IMR-90 (cell line): ENCODE measurements at regions not wholly inside any gene's neighbourhood (a gene's known extent, or its start where the extent isn't known, plus 50 kb on each side); places are given as distances from the start of the nearest gene placed in this dataset.

Experiments used
- ATAC-seq: fragments of 200-7000 bp; cut with Tn5 transposase; 2 replicates; pipeline ENCODE4 v1.9.1; 2020; ENCODE audit warnings: low read depth, mild to moderate bottlenecking, moderate library complexity
- BruUV-seq: library from RNA; stranded (reverse); fragments of 400-500 nt; replicated peaks from 2 replicates; lab custom pipeline; 2021; lab: Mats Ljungman, UMichigan
- CTCF ChIA-PET: fragments of 300-600 bp; formaldehyde crosslinking; extraction: SDS; loops from one replicate; lab custom pipeline; 2021; ENCODE audit warnings: antibody characterized with exemption; lab: Yijun Ruan, JAX
- POLR2A ChIA-PET: fragments of 300-600 bp; sonication (Branson Sonifier 250); formaldehyde crosslinking; loops from one replicate; lab custom pipeline; 2022; ENCODE audit warnings: antibody characterized with exemption; ENCODE audit not compliant: unreplicated experiment; lab: Charles Lee
- DNase-seq: peaks from one replicate; pipeline ENCODE4 v3.0.0; 2013
- H2AFZ ChIP-seq: replicated peaks from 2 replicates; pipeline ENCODE3; 2013; ENCODE audit warnings: low read length, mild to moderate bottlenecking; ENCODE audit not compliant: poor library complexity
- H2AK5ac ChIP-seq: 2 replicates; pipeline ENCODE4 v1.6.1; 2013; ENCODE audit warnings: low read depth, low read length, inconsistent platforms
- H2AK9ac ChIP-seq: replicated peaks from 2 replicates; pipeline ENCODE3; 2013; ENCODE audit warnings: mild to moderate bottlenecking, low read depth, low read length, moderate library complexity; ENCODE audit not compliant: poor library complexity
- H2BK120ac ChIP-seq: 2 replicates; pipeline ENCODE4 v1.6.1; 2013; ENCODE audit warnings: low read depth, low read length, inconsistent platforms
- H2BK15ac ChIP-seq: 3 replicates; pipeline ENCODE4 v1.6.1; 2013; ENCODE audit warnings: low read depth, low read length, inconsistent platforms
- H2BK20ac ChIP-seq: 2 replicates; pipeline ENCODE4 v1.6.1; 2013; ENCODE audit warnings: low read depth, mild to moderate bottlenecking, inconsistent platforms, low read length, moderate library complexity
- H2BK5ac ChIP-seq: 2 replicates; pipeline ENCODE4 v1.6.1; 2013; ENCODE audit warnings: mild to moderate bottlenecking, low read depth, low read length, inconsistent platforms; ENCODE audit not compliant: poor library complexity, severe bottlenecking
- H3K14ac ChIP-seq: replicated peaks from 2 replicates; pipeline ENCODE4 v1.6.1; 2013; ENCODE audit warnings: low read depth, low read length, inconsistent platforms
- H3K18ac ChIP-seq: 2 replicates; pipeline ENCODE4 v1.6.1; 2013; ENCODE audit warnings: low read depth, low read length, control low read depth
- H3K23ac ChIP-seq: 2 replicates; pipeline ENCODE4 v1.6.1; 2013; ENCODE audit warnings: low read depth, low read length, inconsistent platforms
- H3K27ac ChIP-seq: 2 replicates; pipeline ENCODE4 v1.5.1; 2013; ENCODE audit warnings: mild to moderate bottlenecking, control low read depth, low read length; ENCODE audit not compliant: insufficient read depth
- H3K27me3 ChIP-seq: 2 replicates; pipeline ENCODE4 v1.6.1; 2013; ENCODE audit warnings: low read length; ENCODE audit not compliant: control insufficient read depth, insufficient read depth
- H3K36me3 ChIP-seq: 2 replicates; pipeline ENCODE4 v1.6.1; 2013; ENCODE audit warnings: low read length, mixed read lengths; ENCODE audit not compliant: control insufficient read depth, insufficient read depth
- H3K4ac ChIP-seq: 2 replicates; pipeline ENCODE4 v1.6.1; 2013; ENCODE audit warnings: low read depth, low read length, inconsistent platforms
- H3K4me1 ChIP-seq: 2 replicates; pipeline ENCODE4 v1.6.1; 2013; ENCODE audit warnings: low read length, mixed read lengths; ENCODE audit not compliant: control insufficient read depth, insufficient read depth
- H3K4me2 ChIP-seq: 2 replicates; pipeline ENCODE4 v1.6.1; 2013; ENCODE audit warnings: low read depth, mild to moderate bottlenecking, control low read depth, low read length, moderate library complexity
- H3K4me3 ChIP-seq: 2 replicates; pipeline ENCODE4 v1.5.1; 2013; ENCODE audit warnings: low read depth, mild to moderate bottlenecking, control low read depth, low read length, moderate library complexity; ENCODE audit not compliant: insufficient read depth
- H3K56ac ChIP-seq: 2 replicates; pipeline ENCODE4 v1.6.1; 2013; ENCODE audit warnings: low read length, inconsistent platforms; ENCODE audit not compliant: insufficient read depth; ENCODE audit errors: extremely low read depth
- H3K79me1 ChIP-seq, 2 experiments: 2 replicates each; pipeline ENCODE4 v1.6.1; 2013; ENCODE audit warnings: low read length in 2 of 2, inconsistent platforms in 1 of 2, low read depth in 1 of 2
- H3K9ac ChIP-seq: 2 replicates; pipeline ENCODE4 v1.6.1; 2013; ENCODE audit warnings: low read depth, low read length, control low read depth
- H3K9me1 ChIP-seq: 2 replicates; pipeline ENCODE4 v1.6.1; 2013; ENCODE audit warnings: low read length, inconsistent platforms; ENCODE audit not compliant: insufficient read depth
- H3K9me3 ChIP-seq: 2 replicates; pipeline ENCODE4 v1.6.1; 2013; ENCODE audit warnings: low read length; ENCODE audit not compliant: control insufficient read depth, insufficient read depth
- H4K20me1 ChIP-seq: 2 replicates; pipeline ENCODE4 v1.6.1; 2013; ENCODE audit warnings: low read length, inconsistent platforms; ENCODE audit not compliant: insufficient read depth
- H4K5ac ChIP-seq: 2 replicates; pipeline ENCODE4 v1.6.1; 2013; ENCODE audit warnings: mild to moderate bottlenecking, low read depth, low read length, control low read depth
- H4K8ac ChIP-seq, 2 experiments: 2 replicates each; pipeline ENCODE4 v1.6.1; 2013; ENCODE audit warnings: low read depth in 2 of 2, low read length in 2 of 2, control low read depth in 1 of 2, inconsistent platforms in 1 of 2
- H4K91ac ChIP-seq: 2 replicates; pipeline ENCODE4 v1.6.1; 2013; ENCODE audit warnings: low read depth, low read length, inconsistent platforms; ENCODE audit not compliant: insufficient read depth
- BHLHE40 ChIP-seq: fragments of 150-350 bp; IDR thresholded peaks from 2 replicates; pipeline ENCODE4 v1.6.1; 2016; ENCODE audit warnings: mild to moderate bottlenecking, low read depth, low read length
- CEBPB ChIP-seq: IDR thresholded peaks from 2 replicates; pipeline ENCODE4 v1.6.1; 2012; ENCODE audit warnings: low read depth, low read length, improper control_type of control experiment
- CHD1 ChIP-seq: IDR thresholded peaks from 2 replicates; pipeline ENCODE4 v1.6.1; 2012; ENCODE audit warnings: low read depth, low read length, improper control_type of control experiment
- FOS ChIP-seq: fragments of 150-350 bp; IDR thresholded peaks from 2 replicates; pipeline ENCODE4 v1.6.1; 2016; ENCODE audit warnings: low read depth, low read length
- MAFK ChIP-seq: IDR thresholded peaks from 2 replicates; pipeline ENCODE4 v1.6.1; 2012; ENCODE audit warnings: low read depth, low read length, improper control_type of control experiment
- MAZ ChIP-seq: IDR thresholded peaks from 2 replicates; pipeline ENCODE4 v1.6.1; 2012; ENCODE audit warnings: low read depth, mild to moderate bottlenecking, low read length, improper control_type of control experiment, moderate library complexity, borderline replicate concordance
- MXI1 ChIP-seq: IDR thresholded peaks from 2 replicates; pipeline ENCODE4 v1.6.1; 2012; ENCODE audit warnings: low read depth, mild to moderate bottlenecking, low read length, moderate library complexity, borderline replicate concordance
- NFE2L2 ChIP-seq: fragments of 150-350 bp; IDR thresholded peaks from 2 replicates; pipeline ENCODE4 v1.6.1; 2016; ENCODE audit warnings: low read depth, mild to moderate bottlenecking, low read length
- POLR2A ChIP-seq: IDR thresholded peaks from 2 replicates; pipeline ENCODE4 v1.6.1; 2012; ENCODE audit warnings: mild to moderate bottlenecking, low read depth, low read length
- RAD21 ChIP-seq: IDR thresholded peaks from 2 replicates; pipeline ENCODE4 v1.6.1; 2012; ENCODE audit warnings: low read length, improper control_type of control experiment
- RCOR1 ChIP-seq: IDR thresholded peaks from 2 replicates; pipeline ENCODE4 v1.6.1; 2012; ENCODE audit warnings: mild to moderate bottlenecking, low read length, improper control_type of control experiment; ENCODE audit not compliant: insufficient replicate concordance
- RFX5 ChIP-seq: IDR thresholded peaks from 2 replicates; pipeline ENCODE4 v1.8.0; 2012; ENCODE audit warnings: low read depth, mild to moderate bottlenecking, low read length, moderate library complexity
- SMC3 ChIP-seq: fragments of 150-350 bp; IDR thresholded peaks from 2 replicates; pipeline ENCODE4 v1.6.1; 2016; ENCODE audit warnings: low read depth, mild to moderate bottlenecking, antibody characterized with exemption, low read length, moderate library complexity
- WGBS, 2 experiments: methylation state at CpG; one replicate each; pipeline versions ENCODE4 v1.1.5 to v1.1.7; 2013; ENCODE audit warnings: missing lambda C conversion rate in 2 of 2; ENCODE audit not compliant: insufficient read length in 1 of 2; ENCODE audit errors: extremely low coverage in 2 of 2; 5-methylcytosine and 5-hydroxymethylcytosine counted together
- dilution Hi-C: fragments of 300-500 bp; cut with HindIII; formaldehyde crosslinking; loops from one replicate; pipeline ENCODE4 v1.14.3; 2018; ENCODE audit warnings: low sequenced_read_pairs; ENCODE audit not compliant: unreplicated experiment
- in situ Hi-C: fragments of 300-500 bp; cut with MboI; formaldehyde crosslinking; loops from 3 replicates; pipeline ENCODE4 v1.14.3; 2019; ENCODE audit warnings: low sequenced_read_pairs, inconsistent platforms, mixed read lengths
- intact Hi-C: fragments of 100-400 bp; cut with micrococcal nuclease; formaldehyde crosslinking; loops from 2 replicates; pipeline ENCODE4 v1.10.0; 2022
- TF ChIP-seq, protein P1 (sequence below): conservative IDR thresholded peaks from 2 replicates; pipeline ENCODE4 v1.5.1; 2012; ENCODE audit warnings: mild to moderate bottlenecking, low read depth, low read length, improper control_type of control experiment
- TF ChIP-seq, protein P2 (sequence below): fragments of 150-350 bp; IDR thresholded peaks from 2 replicates; pipeline ENCODE4 v1.6.1; 2016; ENCODE audit warnings: low read depth, mild to moderate bottlenecking, low read length, moderate library complexity, borderline replicate concordance
- TF ChIP-seq, protein P3 (sequence below): fragments of 150-350 bp; IDR thresholded peaks from 2 replicates; pipeline ENCODE4 v1.6.1; 2017; ENCODE audit warnings: mild to moderate bottlenecking, antibody characterized with exemption, low read length, low read depth

DNA sequence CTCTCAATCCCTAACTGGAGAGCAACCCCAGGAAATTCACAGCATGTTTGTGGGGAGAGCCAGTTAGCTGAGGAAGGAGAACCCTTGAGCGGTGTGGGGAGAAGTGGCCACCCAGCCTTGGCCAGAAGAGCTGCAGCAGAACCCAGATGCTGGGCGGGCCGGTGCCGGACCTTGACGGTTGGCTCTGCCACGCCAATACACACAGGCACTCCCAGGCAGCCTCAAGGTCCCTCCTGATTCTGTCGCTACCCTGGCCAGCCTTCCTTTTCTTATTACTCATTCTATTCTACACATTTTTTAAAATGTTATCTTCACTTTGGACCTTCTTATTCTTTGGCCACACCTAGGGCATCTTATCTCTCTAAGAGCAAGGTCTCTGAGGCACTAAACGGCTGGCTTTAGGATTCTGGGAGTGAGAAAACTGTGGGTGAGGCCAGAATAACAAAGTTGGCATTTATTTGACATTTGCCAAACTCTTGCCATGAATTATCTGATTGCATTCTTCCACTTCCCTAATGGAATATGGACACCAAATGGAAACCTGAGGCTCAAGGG, 50.4 kb upstream of the GPR37L1 start:
- intact Hi-C loops (no loop called here), dilution Hi-C loops (no loop called here), in situ Hi-C loops (no loop called here)
- no peak overlapping the region for H4K5ac ChIP-seq
- H3K56ac ChIP-seq, result no peak overlapping the region
- no peaks in the 10 kb centered on the region for H3K36me3 ChIP-seq
- no peaks in the 10 kb centered on the region for H3K27me3 ChIP-seq
- BruUV-seq, result no TSS peak
- POLR2A ChIA-PET, result no interaction called here
- H3K9me3 ChIP-seq, result no peaks in the 10 kb centered on the region
- H3K18ac ChIP-seq, result no peak overlapping the region
- H3K4me2 ChIP-seq, result no peak overlapping the region
- H4K91ac ChIP-seq, result no peak overlapping the region
- ATAC-seq (no peak), DNase-seq (no peak)
- H2AK9ac ChIP-seq, result no peak overlapping the region
- 0 out of 2 replicates have a peak overlapping the region, but pooled peaks have one; percentile 33 for H2AK5ac ChIP-seq
- H3K14ac ChIP-seq, result no peak overlapping the region
- H3K4ac ChIP-seq, result no peak overlapping the region
- no peak overlapping the region for H2AFZ ChIP-seq
- no peak for TF ChIP-seq SMC3
- TF ChIP-seq CHD1, result no peak
- no peak for TF ChIP-seq RAD21
- TF ChIP-seq, protein P1, sequence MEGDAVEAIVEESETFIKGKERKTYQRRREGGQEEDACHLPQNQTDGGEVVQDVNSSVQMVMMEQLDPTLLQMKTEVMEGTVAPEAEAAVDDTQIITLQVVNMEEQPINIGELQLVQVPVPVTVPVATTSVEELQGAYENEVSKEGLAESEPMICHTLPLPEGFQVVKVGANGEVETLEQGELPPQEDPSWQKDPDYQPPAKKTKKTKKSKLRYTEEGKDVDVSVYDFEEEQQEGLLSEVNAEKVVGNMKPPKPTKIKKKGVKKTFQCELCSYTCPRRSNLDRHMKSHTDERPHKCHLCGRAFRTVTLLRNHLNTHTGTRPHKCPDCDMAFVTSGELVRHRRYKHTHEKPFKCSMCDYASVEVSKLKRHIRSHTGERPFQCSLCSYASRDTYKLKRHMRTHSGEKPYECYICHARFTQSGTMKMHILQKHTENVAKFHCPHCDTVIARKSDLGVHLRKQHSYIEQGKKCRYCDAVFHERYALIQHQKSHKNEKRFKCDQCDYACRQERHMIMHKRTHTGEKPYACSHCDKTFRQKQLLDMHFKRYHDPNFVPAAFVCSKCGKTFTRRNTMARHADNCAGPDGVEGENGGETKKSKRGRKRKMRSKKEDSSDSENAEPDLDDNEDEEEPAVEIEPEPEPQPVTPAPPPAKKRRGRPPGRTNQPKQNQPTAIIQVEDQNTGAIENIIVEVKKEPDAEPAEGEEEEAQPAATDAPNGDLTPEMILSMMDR, result no peak
- no peak for TF ChIP-seq RCOR1
- no peak for TF ChIP-seq CEBPB
- TF ChIP-seq, protein P2, sequence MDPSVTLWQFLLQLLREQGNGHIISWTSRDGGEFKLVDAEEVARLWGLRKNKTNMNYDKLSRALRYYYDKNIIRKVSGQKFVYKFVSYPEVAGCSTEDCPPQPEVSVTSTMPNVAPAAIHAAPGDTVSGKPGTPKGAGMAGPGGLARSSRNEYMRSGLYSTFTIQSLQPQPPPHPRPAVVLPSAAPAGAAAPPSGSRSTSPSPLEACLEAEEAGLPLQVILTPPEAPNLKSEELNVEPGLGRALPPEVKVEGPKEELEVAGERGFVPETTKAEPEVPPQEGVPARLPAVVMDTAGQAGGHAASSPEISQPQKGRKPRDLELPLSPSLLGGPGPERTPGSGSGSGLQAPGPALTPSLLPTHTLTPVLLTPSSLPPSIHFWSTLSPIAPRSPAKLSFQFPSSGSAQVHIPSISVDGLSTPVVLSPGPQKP, result no peak
- no peak for TF ChIP-seq MXI1
- TF ChIP-seq BHLHE40, result no peak
- no peak for TF ChIP-seq NFE2L2
- TF ChIP-seq FOS, result no peak
- no peak for TF ChIP-seq MAFK
- TF ChIP-seq POLR2A, result no peak
- TF ChIP-seq, protein P3, sequence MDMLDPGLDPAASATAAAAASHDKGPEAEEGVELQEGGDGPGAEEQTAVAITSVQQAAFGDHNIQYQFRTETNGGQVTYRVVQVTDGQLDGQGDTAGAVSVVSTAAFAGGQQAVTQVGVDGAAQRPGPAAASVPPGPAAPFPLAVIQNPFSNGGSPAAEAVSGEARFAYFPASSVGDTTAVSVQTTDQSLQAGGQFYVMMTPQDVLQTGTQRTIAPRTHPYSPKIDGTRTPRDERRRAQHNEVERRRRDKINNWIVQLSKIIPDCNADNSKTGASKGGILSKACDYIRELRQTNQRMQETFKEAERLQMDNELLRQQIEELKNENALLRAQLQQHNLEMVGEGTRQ, result no peak
- TF ChIP-seq MAZ, result no peak
- TF ChIP-seq RFX5, result no peak
- no peak overlapping the region for H3K4me3 ChIP-seq
- H3K27ac ChIP-seq, result no peak overlapping the region
- no peak overlapping the region for H4K8ac ChIP-seq
- H2BK20ac ChIP-seq, result no peak overlapping the region
- no peak overlapping the region for H2BK120ac ChIP-seq
- H2BK5ac ChIP-seq, result no peak overlapping the region
- H3K9me1 ChIP-seq, result peaks cover 13% of the 10 kb centered on the region
- no peaks in the 10 kb centered on the region for H4K20me1 ChIP-seq
- WGBS, 2 experiments, result 100% methylated on average over 1 of the region's 8 CpGs; no CpG with 5 or more reads in 1 of the 2 experiments
- H3K23ac ChIP-seq, result no peak overlapping the region
- no peak overlapping the region for H3K9ac ChIP-seq
- H3K79me1 ChIP-seq, result no peaks in the 10 kb centered on the region
- peaks cover 7% of the 10 kb centered on the region for H3K4me1 ChIP-seq
- no peak overlapping the region for H2BK15ac ChIP-seq
- CTCF ChIA-PET, result no interaction called here
